AG09319 (cell line): ENCODE measurements at regions not wholly inside any gene's neighbourhood (a gene's known extent, or its start where the extent isn't known, plus 50 kb on each side); places are given as distances from the start of the nearest gene placed in this dataset.

Source experiments
- DNase-seq: peaks from one replicate; pipeline ENCODE4 v3.0.0-alpha.2; 2010; ENCODE audit warnings: low read depth; ENCODE audit errors: extremely low read depth
- CTCF ChIP-seq: IDR thresholded peaks from 2 replicates; pipeline ENCODE4 v1.5.1; 2011; ENCODE audit warnings: low read depth, mild to moderate bottlenecking, inconsistent platforms, low read length, moderate library complexity

DNA sequence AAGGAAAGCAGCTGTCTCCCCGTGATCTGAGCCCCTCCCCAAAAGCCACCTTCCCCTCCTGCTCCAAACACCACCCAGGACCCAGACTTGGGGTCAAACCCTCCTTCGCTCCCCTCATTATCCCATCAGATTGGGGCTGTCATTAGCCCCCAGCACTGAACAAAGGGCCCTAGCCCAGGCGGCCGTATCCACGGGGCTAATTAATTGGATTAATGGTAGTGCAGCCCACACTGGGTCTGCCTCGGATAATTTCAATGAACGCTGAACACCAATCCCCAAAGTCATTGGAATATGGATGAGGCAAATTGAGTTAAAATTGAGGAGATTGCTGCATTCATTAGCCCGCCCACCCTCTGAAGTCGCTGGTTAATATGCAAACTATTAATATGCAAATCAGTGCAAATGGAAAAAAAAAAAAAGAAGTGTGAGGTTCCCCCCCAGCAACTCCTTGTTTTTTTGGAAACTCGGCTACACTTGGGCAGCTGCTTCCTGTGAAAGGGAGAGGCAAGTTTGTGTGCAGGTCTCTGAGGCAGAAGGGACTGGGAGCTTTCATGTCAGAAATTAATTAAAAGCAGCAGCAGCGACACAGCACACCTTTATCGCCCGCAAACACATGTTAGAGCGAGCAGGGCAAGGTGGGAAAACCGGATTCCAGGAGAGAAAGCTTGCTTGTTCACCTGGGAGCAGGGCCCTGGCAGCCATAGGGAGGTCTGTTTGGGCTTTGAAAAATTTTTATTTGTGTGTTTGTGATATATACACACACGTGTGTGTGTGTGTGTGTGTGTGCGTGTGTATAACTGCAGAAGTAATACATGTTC, 517.8 kb downstream of the MIAT start:
- TF ChIP-seq CTCF = no peak
- DNase-seq = no peak

DNA sequence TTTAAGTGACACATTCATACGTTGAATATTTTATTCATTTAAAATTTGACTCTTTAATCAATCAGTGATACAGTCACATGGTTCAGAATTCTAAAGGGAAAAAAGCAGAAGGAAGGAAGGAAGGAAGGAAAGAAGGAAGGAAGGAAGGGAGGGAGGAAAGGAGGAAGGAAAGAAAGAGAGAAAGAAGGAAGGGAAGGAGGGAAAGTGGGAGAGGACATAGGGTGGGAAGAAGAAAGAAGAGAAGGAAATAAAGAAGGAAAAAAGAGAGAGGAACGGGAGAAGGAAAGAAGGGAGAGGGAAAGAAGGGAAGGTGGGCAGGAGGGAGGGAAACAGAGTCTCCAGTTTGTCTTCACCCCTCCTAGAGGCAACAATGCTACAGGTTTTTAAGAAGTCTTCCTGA, 518.6 kb downstream of the MIAT start:
- no peak for TF ChIP-seq CTCF
- DNase-seq = no peak

- DNase-seq = no peak
- no peak for TF ChIP-seq CTCF
These were observed 521.8 kb downstream of the MIAT start for GRCh38 chr22:27179161-27179560.

DNA sequence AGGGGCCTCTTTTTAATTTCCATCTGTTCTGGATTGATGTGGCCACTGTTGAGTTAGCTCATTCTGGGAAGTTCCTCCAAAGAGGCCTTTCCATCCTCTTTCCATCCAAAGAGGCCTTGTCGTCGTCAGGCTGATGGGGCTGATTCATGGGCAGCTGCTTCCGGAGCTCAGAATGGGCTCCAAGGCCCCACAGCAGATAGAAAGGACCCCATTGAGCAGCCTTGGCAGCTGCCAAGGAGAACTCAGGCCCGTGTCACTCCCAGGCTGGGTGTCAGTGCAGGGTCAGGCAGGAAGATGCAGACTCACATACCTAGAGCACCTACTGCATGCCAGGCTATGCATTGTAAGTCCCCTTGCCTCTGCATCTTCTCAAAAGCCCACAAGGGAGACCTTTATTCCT, 524.1 kb downstream of the MIAT start:
- no peak for DNase-seq
- TF ChIP-seq CTCF = no peak

DNA sequence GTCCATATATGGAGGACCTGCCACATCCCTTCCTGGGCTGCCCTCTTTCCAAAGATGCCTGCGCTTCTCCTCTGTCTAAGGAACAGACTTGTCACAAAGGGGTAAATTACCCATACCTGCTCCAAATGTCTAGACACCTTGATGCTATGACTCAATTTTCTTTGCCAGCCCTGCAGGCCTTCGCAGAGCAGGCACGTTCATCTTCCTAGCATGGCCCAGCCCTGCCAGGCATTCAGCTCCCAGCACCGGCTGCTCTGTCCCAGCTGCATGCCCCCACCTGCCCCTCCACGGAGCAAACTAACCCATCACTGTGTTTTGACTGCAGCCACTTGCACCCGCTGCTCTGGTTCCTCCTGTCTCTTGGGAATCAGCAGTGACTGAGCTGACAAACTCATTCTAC, 526.1 kb downstream of the MIAT start:
- TF ChIP-seq CTCF = no peak
- no peak for DNase-seq

DNA sequence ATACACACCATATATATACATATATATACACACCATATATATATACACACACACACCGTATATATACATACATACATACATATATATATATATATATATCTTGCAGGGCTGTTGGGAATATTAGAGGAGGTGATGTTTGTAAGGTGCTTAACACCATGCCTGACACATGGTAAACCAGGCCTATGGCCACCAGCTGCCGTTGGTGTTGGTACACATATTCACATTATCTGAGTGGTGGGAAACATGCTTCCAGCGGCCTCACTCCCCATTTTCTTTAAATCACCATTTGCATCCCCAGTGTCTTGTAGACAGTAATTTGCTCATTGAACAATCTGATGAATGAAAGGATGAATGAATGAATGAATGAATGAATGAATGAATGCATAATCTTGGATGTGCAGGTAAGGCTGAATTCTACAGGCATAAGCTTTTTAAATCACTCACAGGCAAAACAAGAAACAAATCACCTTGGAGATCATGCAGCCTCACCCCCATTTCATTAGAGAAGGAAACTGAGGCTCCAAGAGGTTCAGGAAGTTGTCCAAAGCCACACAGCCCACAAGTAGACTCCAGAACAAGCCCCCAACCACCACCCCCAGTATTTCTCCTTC, 527.8 kb downstream of the MIAT start:
- no peak for TF ChIP-seq CTCF
- no peak for DNase-seq

DNA sequence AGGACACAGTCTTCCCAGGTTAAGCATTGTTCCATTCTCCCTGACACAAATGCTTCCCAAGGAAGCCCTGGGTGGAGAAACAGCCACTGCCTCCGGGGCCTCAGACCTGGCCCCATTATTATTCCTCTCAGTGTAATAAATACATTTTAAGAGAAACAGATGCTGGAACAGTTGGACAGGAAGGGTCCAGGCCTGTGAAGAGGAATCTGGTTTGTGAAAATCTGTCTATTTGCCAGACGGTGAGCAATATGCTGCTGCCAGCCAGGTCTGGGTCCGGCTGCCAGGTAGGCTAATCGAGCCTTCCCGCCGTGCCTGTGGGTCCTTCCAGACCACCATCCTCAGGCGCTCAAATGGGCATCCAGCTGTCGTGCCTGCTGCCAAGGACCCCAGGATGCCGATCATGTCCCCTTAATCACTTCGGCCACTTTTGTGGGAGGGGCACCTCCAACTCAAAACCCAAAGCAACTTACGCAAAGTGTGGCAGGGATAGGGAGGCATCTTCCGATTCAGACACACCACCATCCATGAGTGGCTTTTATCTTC, 528.4 kb downstream of the MIAT start:
- DNase-seq = no peak
- no peak for TF ChIP-seq CTCF
